Neural progenitor cell (in vitro differentiated cells): ENCODE measurements at regions not wholly inside any gene's neighbourhood (a gene's known extent, or its start where the extent isn't known, plus 50 kb on each side); places are given as distances from the start of the nearest gene placed in this dataset.

Experiments used
- DNase-seq: peaks from one replicate; pipeline ENCODE4 v3.0.0-alpha.2; 2016; ENCODE audit warnings: low spot score
- H2AFZ ChIP-seq: fragments of 200-600 bp; sonication (generic); replicated peaks from 2 replicates; pipeline ENCODE4 v1.6.1; 2016; ENCODE audit warnings: antibody characterized with exemption
- H3F3A ChIP-seq: fragments of 200-600 bp; sonication (generic); 2 replicates; pipeline ENCODE4 v1.6.1; 2016; ENCODE audit warnings: antibody characterized with exemption, low read depth
- H3K27ac ChIP-seq: fragments of 200-600 bp; sonication (generic); 2 replicates; pipeline ENCODE4 v1.5.1; 2016; ENCODE audit warnings: mild to moderate bottlenecking
- H3K27me3 ChIP-seq: fragments of 200-600 bp; sonication (generic); 2 replicates; pipeline ENCODE4 v1.6.1; 2016; ENCODE audit warnings: mild to moderate bottlenecking, moderate library complexity
- H3K36me3 ChIP-seq: fragments of 200-600 bp; sonication (generic); 2 replicates; pipeline ENCODE4 v1.5.1; 2016
- H3K4me1 ChIP-seq: fragments of 200-600 bp; sonication (generic); 2 replicates; pipeline ENCODE4 v1.6.1; 2016; ENCODE audit warnings: mixed run types
- H3K4me2 ChIP-seq: fragments of 200-600 bp; sonication (generic); 2 replicates; pipeline ENCODE4 v1.6.1; 2016
- H3K4me3 ChIP-seq: fragments of 200-600 bp; sonication (generic); 2 replicates; pipeline ENCODE4 v1.5.1; 2016
- H3K79me2 ChIP-seq: fragments of 200-600 bp; sonication (generic); 2 replicates; pipeline ENCODE4 v1.6.1; 2016; ENCODE audit warnings: low read depth
- H3K9ac ChIP-seq: fragments of 200-600 bp; sonication (generic); 2 replicates; pipeline ENCODE4 v1.6.1; 2016
- H3K9me3 ChIP-seq: fragments of 200-600 bp; sonication (generic); 2 replicates; pipeline ENCODE4 v1.5.1; 2016; ENCODE audit warnings: low read depth
- H4K20me1 ChIP-seq: fragments of 200-600 bp; sonication (generic); 2 replicates; pipeline ENCODE4 v1.6.1; 2016; ENCODE audit warnings: low read depth
- H3K27ac Mint-ChIP-seq: 3 replicates; pipeline ENCODE4 v1.8.0; 2021; ENCODE audit warnings: mixed read lengths
- H3K27me3 Mint-ChIP-seq: 2 replicates; pipeline ENCODE4 v1.8.0; 2022; ENCODE audit warnings: low read depth, mild to moderate bottlenecking, inconsistent platforms, moderate library complexity, mixed read lengths; ENCODE audit not compliant: insufficient read depth
- H3K36me3 Mint-ChIP-seq: 3 replicates; pipeline ENCODE4 v1.8.0; 2021; ENCODE audit warnings: mixed read lengths
- H3K4me1 Mint-ChIP-seq: 3 replicates; pipeline ENCODE4 v1.8.0; 2021; ENCODE audit warnings: mixed read lengths
- H3K4me3 Mint-ChIP-seq: 3 replicates; pipeline ENCODE4 v1.8.0; 2021; ENCODE audit warnings: mild to moderate bottlenecking, moderate library complexity, mixed read lengths
- H3K9me3 Mint-ChIP-seq: 3 replicates; pipeline ENCODE4 v1.8.0; 2020; ENCODE audit warnings: mixed read lengths
- EZH2 ChIP-seq: fragments of 200-600 bp; sonication (generic); IDR thresholded peaks from 2 replicates; pipeline ENCODE4 v1.6.1; 2017; ENCODE audit warnings: antibody characterized with exemption, mild to moderate bottlenecking, moderate library complexity
- EZH2phosphoT487 ChIP-seq: fragments of 200-600 bp; sonication (generic); IDR thresholded peaks from 2 replicates; pipeline ENCODE4 v1.6.1; 2017; ENCODE audit warnings: antibody characterized with exemption
- TF ChIP-seq, protein P1 (sequence below): fragments of 200-600 bp; sonication (generic); IDR thresholded peaks from 2 replicates; pipeline ENCODE4 v1.5.1; 2017; ENCODE audit warnings: antibody characterized with exemption, mild to moderate bottlenecking

DNA sequence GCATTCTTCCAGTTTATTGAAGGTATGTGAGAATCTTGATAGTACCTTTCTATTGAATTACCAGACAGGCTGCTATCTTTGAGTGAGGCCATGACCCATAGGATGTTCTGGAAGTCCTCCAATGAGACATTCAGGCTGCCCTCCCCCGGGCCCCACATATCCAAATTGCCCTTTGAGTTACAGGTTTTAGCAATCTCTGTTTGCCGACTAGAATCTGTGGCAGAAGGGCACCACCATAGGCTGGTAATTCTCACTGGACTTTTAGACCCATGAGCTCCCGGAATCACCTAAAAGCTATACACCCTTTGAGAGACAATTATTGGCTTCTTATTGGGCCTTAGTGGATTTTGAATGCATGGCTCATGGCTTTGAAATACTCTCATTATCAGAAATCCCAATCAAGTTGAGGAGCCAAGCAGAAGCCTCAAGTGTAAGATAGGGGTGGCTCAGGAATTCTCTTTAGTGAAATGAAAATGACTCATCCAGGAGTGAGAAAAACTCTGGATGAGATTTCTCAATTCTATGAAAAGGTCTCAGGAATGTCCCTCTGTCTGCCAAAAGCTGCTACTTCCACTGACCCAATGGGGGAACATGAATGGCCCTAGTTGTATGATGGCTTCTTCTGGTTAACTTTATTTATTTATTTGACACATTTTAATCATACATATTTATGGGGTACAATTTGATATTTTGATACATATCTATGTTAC lies 172.1 kb upstream of the CSNK1A1L start:
- no peak overlapping the region for H3K4me3 Mint-ChIP-seq
- no peaks in the 10 kb centered on the region for H3K27me3 ChIP-seq
- no peak overlapping the region for H3K27ac ChIP-seq
- H3K4me1 ChIP-seq, result no peaks in the 10 kb centered on the region
- peaks cover 1% of the 10 kb centered on the region for H3K36me3 Mint-ChIP-seq
- H3K9me3 ChIP-seq, result no peaks in the 10 kb centered on the region
- H2AFZ ChIP-seq, result no peak overlapping the region
- H3K36me3 ChIP-seq, result no peaks in the 10 kb centered on the region
- H3K27ac Mint-ChIP-seq, result no peak overlapping the region
- H3F3A ChIP-seq, result no peaks in the 10 kb centered on the region
- H3K4me1 Mint-ChIP-seq, result no peaks in the 10 kb centered on the region
- no peak for DNase-seq
- no peak overlapping the region for H3K9ac ChIP-seq
- no peaks in the 10 kb centered on the region for H4K20me1 ChIP-seq
- no peak overlapping the region for H3K4me2 ChIP-seq
- TF ChIP-seq EZH2, result no peak
- H3K4me3 ChIP-seq, result no peak overlapping the region
- H3K9me3 Mint-ChIP-seq, result peaks cover 10% of the 10 kb centered on the region
- no peaks in the 10 kb centered on the region for H3K27me3 Mint-ChIP-seq
- H3K79me2 ChIP-seq, result no peaks in the 10 kb centered on the region

DNA sequence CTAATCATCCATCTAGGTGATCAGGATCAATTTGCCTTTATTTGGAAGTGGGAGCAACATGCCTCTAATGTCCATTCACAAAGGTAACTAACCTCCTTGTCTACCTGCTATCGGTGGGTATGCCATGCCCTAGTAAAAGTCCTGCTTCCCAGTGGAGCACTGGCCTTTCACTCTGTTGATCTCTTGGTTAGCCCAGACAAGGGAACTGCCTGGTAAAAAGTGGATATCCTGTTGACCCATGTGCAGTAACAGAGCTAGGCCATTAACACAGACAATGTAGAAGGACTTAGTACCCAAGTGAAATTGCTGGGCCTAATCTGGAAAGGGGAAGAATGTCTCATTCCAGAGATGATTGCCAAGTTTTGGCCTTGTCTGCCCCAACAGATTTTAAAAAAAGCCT lies 171.5 kb upstream of the CSNK1A1L start:
- Histone ChIP-seq H3K9me3 (no peaks in the 10 kb centered on the region), H3K4me3 (no peak overlapping the region), H3K9ac (no peak overlapping the region), H4K20me1 (no peaks in the 10 kb centered on the region), H3K4me1 (no peaks in the 10 kb centered on the region), H2AFZ (no peak overlapping the region), H3K36me3 (no peaks in the 10 kb centered on the region), H3F3A (no peaks in the 10 kb centered on the region), H3K27me3 (no peaks in the 10 kb centered on the region), H3K79me2 (no peaks in the 10 kb centered on the region), H3K4me2 (no peak overlapping the region), H3K27ac (no peak overlapping the region)
- no peak overlapping the region for H3K4me3 Mint-ChIP-seq
- H3K4me1 Mint-ChIP-seq, result no peaks in the 10 kb centered on the region
- no peak overlapping the region for H3K27ac Mint-ChIP-seq
- H3K36me3 Mint-ChIP-seq, result peaks cover 1% of the 10 kb centered on the region
- peaks cover 10% of the 10 kb centered on the region for H3K9me3 Mint-ChIP-seq
- no peak for DNase-seq
- H3K27me3 Mint-ChIP-seq, result no peaks in the 10 kb centered on the region
- TF ChIP-seq EZH2phosphoT487, result no peak
- TF ChIP-seq, protein P1, sequence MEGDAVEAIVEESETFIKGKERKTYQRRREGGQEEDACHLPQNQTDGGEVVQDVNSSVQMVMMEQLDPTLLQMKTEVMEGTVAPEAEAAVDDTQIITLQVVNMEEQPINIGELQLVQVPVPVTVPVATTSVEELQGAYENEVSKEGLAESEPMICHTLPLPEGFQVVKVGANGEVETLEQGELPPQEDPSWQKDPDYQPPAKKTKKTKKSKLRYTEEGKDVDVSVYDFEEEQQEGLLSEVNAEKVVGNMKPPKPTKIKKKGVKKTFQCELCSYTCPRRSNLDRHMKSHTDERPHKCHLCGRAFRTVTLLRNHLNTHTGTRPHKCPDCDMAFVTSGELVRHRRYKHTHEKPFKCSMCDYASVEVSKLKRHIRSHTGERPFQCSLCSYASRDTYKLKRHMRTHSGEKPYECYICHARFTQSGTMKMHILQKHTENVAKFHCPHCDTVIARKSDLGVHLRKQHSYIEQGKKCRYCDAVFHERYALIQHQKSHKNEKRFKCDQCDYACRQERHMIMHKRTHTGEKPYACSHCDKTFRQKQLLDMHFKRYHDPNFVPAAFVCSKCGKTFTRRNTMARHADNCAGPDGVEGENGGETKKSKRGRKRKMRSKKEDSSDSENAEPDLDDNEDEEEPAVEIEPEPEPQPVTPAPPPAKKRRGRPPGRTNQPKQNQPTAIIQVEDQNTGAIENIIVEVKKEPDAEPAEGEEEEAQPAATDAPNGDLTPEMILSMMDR, result no peak
- no peak for TF ChIP-seq EZH2

- Histone ChIP-seq H3K4me1 (no peaks in the 10 kb centered on the region), H3K9me3 (no peaks in the 10 kb centered on the region), H3K27ac (no peak overlapping the region), H3K36me3 (no peaks in the 10 kb centered on the region), H4K20me1 (no peaks in the 10 kb centered on the region), H3K27me3 (no peaks in the 10 kb centered on the region), H3K9ac (no peak overlapping the region), H2AFZ (no peak overlapping the region), H3K4me2 (no peak overlapping the region), H3F3A (no peaks in the 10 kb centered on the region), H3K79me2 (no peaks in the 10 kb centered on the region), H3K4me3 (no peak overlapping the region)
- Mint-ChIP-seq H3K9me3 (peaks cover 7% of the 10 kb centered on the region), H3K27ac (no peak overlapping the region), H3K36me3 (no peaks in the 10 kb centered on the region), H3K27me3 (no peaks in the 10 kb centered on the region), H3K4me1 (no peaks in the 10 kb centered on the region), H3K4me3 (no peak overlapping the region)
- TF ChIP-seq EZH2, result no peak
- TF ChIP-seq, protein P1, result no peak
- TF ChIP-seq EZH2phosphoT487, result no peak
- DNase-seq, result no peak
Observed at GRCh38 chr13:37274569-37275497, 169.4 kb upstream of the CSNK1A1L start.
